PC-9 (cell line): ENCODE measurements at regions not wholly inside any gene's neighbourhood (a gene's known extent, or its start where the extent isn't known, plus 50 kb on each side); places are given as distances from the start of the nearest gene placed in this dataset.

Experiments
- CTCF ChIP-seq: fragments of 200-600 bp; sonication (generic); conservative IDR thresholded peaks from 2 replicates; pipeline ENCODE4 v1.6.1; 2017; ENCODE audit warnings: mixed run types, antibody characterized with exemption, mild to moderate bottlenecking, moderate library complexity
- EZH2 ChIP-seq: fragments of 200-600 bp; sonication (generic); IDR thresholded peaks from 2 replicates; pipeline ENCODE4 v1.8.0; 2017; ENCODE audit warnings: antibody characterized with exemption, low read depth

GRCh38 chr14:40847480-40847879 lies 759.2 kb upstream of the LRFN5 start:
- no peak for TF ChIP-seq CTCF
- no peak for TF ChIP-seq EZH2
